Prostate gland (tissue), 2 donors: ENCODE measurements at regions not wholly inside any gene's neighbourhood (a gene's known extent, or its start where the extent isn't known, plus 50 kb on each side); places are given as distances from the start of the nearest gene placed in this dataset.
"Not testable (repeated sequence)": the region's sequence is repeated elsewhere in the genome, so short reads cannot be mapped to it uniquely, and the experiment has no call there.

Source experiments
- POLR2A ChIP-seq: fragments of 450-650 bp; IDR thresholded peaks from one replicate; pipeline ENCODE4 v1.6.1; 2016; ENCODE audit warnings: antibody characterized with exemption, mild to moderate bottlenecking
- TF ChIP-seq, protein P1 (sequence below), 4 experiments: fragments of 200-600 bp in 2 of 4; fragments of 450-650 bp in 2 of 4; sonication (generic) in 2 of 4; IDR thresholded peaks; 1 replicate in 3 of 4; 2 replicates in 1 of 4; pipeline ENCODE4 v1.5.1; 2016 to 2019; ENCODE audit warnings: antibody characterized with exemption in 4 of 4, mild to moderate bottlenecking in 2 of 4, moderate library complexity in 2 of 4

- TF ChIP-seq, protein P1, sequence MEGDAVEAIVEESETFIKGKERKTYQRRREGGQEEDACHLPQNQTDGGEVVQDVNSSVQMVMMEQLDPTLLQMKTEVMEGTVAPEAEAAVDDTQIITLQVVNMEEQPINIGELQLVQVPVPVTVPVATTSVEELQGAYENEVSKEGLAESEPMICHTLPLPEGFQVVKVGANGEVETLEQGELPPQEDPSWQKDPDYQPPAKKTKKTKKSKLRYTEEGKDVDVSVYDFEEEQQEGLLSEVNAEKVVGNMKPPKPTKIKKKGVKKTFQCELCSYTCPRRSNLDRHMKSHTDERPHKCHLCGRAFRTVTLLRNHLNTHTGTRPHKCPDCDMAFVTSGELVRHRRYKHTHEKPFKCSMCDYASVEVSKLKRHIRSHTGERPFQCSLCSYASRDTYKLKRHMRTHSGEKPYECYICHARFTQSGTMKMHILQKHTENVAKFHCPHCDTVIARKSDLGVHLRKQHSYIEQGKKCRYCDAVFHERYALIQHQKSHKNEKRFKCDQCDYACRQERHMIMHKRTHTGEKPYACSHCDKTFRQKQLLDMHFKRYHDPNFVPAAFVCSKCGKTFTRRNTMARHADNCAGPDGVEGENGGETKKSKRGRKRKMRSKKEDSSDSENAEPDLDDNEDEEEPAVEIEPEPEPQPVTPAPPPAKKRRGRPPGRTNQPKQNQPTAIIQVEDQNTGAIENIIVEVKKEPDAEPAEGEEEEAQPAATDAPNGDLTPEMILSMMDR (IDR thresholded peaks at IDR 0.05) = not testable (repeated sequence)
- not testable (repeated sequence) for TF ChIP-seq POLR2A
Observed at GRCh38 chr1:147348592-147348991, 106.1 kb downstream of the CHD1L start.
